ENCODE measurements at regions not wholly inside any gene's neighbourhood (a gene's known extent, or its start where the extent isn't known, plus 50 kb on each side); places are given as distances from the start of the nearest gene placed in this dataset.
"Not testable (repeated sequence)": the region's sequence is repeated elsewhere in the genome, so short reads cannot be mapped to it uniquely, and the experiment has no call there.

DNA sequence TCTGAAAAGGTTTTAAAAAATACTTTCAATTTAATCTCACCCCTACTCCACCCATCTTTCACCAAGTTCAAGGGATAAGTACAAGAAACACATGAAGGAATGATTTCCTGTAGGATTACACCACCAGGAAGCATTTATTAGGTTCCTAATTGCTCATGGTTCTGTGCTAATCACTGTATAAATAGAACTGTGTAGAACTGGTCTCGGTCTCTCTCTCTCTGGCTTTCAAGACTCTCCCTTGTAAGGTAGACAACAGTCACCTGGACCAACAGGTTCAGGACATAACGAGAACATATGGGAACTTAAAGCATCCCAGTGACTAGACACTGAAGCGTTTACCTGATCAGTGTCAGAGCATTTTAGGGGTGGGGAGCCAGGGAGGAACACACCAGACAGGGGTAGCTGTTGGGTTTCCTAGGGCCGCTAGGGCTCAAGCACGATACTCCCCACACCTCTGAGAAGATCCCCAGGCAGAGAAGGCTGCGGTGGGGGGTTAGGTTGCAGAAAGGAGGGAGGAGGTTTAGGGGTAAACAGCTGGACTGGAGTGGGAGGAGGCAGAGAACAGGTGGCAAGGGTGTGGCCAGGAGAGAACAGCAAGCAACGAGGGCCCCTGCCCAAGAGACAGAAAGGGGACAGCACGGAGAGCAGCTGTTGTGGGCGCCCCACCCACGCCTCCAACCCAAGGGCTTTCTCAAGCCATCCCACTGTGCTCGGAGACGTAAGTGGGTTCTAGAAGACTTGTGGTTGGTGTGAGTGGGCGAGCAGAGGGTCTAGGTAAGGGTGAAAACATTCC is 52.5 kb upstream of the USP6NL start:
- DNase-seq = peak; percentile 41

DNA sequence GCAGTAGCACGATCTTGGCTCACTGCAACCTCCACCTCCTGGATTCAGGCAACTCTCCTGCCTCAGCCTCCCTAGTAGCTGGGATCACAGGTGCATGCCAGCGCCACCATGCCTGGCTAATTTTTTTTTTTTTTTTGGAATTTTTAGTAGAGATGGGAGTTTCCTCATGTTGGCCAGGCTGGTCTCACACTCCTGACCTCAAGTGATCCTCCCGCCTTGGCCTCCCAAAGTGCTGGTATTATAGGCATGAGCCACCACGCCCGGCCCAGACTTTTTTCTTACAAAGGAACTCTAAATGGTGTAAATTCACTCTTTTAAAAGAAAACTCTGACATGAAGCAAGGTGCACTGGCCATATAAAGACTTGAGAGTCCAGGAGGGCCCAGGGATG is 51.7 kb upstream of the USP6NL start:
- DNase-seq = not testable (repeated sequence)

DNA sequence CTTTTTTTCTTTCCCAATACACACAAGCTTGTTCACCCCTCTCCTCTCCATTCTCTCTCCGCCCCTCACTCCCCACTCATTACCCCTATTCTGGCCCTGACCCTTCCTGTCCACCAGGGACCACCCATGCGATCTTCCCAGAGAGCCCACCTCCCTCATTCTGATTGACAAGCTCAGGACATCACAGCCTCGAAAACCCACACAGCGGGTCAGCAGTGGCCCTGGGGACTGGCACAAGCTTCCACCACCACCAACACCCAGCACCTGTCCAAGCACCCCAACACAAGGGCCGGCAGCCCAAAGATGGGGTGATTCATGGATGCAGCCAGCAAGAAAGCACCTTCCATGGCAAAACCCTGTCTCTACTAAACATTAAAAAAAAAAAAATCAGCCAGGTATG is 50.0 kb upstream of the USP6NL start:
- no peak for DNase-seq

All from NCI-H2171 (cell line).